HepG2 (cell line): ENCODE measurements at regions not wholly inside any gene's neighbourhood (a gene's known extent, or its start where the extent isn't known, plus 50 kb on each side); places are given as distances from the start of the nearest gene placed in this dataset.

Source experiments
- ATAC-seq: fragments of 200-7000 bp; cut with Tn5 transposase; 3 replicates; pipeline ENCODE4 v1.9.1; 2020; ENCODE audit warnings: mild to moderate bottlenecking, moderate library complexity
- BruUV-seq: library from RNA; stranded (reverse); fragments of 400-500 nt; replicated peaks from 2 replicates; lab custom pipeline; 2021; lab: Mats Ljungman, UMichigan
- CTCF ChIA-PET: fragments of 300-600 bp; formaldehyde crosslinking; extraction: SDS; loops from one replicate; lab custom pipeline; 2021; ENCODE audit warnings: low total read pairs, inconsistent platforms, low intra/inter-chr PET ratio; lab: Yijun Ruan, JAX
- POLR2A ChIA-PET: fragments of 350-600 bp; sonication (Branson Sonifier 250); formaldehyde crosslinking; loops from one replicate; lab custom pipeline; 2020; ENCODE audit warnings: antibody characterized with exemption, inconsistent platforms; lab: Yijun Ruan, JAX
- DNase-seq: peaks from one replicate; pipeline ENCODE4 v3.0.0-alpha.2; 2015; ENCODE audit warnings: low spot score
- FAIRE-seq: peaks from 3 replicates; lab custom pipeline; 2011; peaks lifted over from hg19 to GRCh38; lab: Jason Lieb, UNC
- H2AFZ ChIP-seq: one replicate; pipeline ENCODE4 v1.6.1; 2011; ENCODE audit warnings: low read length, inconsistent platforms
- H3K27ac ChIP-seq: fragments of 300-600 bp; 3 replicates; pipeline ENCODE4 v1.8.0; 2011; ENCODE audit warnings: mixed run types, mild to moderate bottlenecking, mixed read lengths, low read length, inconsistent platforms; ENCODE audit not compliant: insufficient read depth; ENCODE audit errors: extremely low read length
- H3K27me3 ChIP-seq, 2 experiments: fragments of 200-600 bp in 1 of 2; 2 replicates in 1 of 2; 3 replicates in 1 of 2; pipeline versions ENCODE4 v1.6.0 to v1.8.0; 2011; ENCODE audit warnings: low read length in 2 of 2, mild to moderate bottlenecking in 2 of 2, moderate library complexity in 2 of 2, inconsistent platforms in 1 of 2; ENCODE audit not compliant: insufficient read depth in 2 of 2, control insufficient read depth in 1 of 2
- H3K36me3 ChIP-seq, 2 experiments: fragments of 200-600 bp in 1 of 2; replicated peaks in 1 of 2; 2 replicates in 1 of 2; 3 replicates in 1 of 2; pipeline versions ENCODE4 v1.5.1 to v1.8.0; 2011; ENCODE audit warnings: low read length in 2 of 2, inconsistent platforms in 1 of 2; ENCODE audit not compliant: insufficient read depth in 2 of 2, control insufficient read depth in 1 of 2
- H3K4me1 ChIP-seq: 2 replicates; pipeline ENCODE4 v1.5.1; 2012; ENCODE audit warnings: low read length, inconsistent platforms; ENCODE audit not compliant: insufficient read depth
- H3K4me2 ChIP-seq: 2 replicates; pipeline ENCODE4 v1.6.0; 2011; ENCODE audit warnings: low read depth, low read length, inconsistent platforms
- H3K4me3 ChIP-seq, 3 experiments: fragments of 200-600 bp in 1 of 3; sonication (generic), shearing (Covaris generic) in 1 of 3; replicated peaks in 1 of 3; 2 replicates each; pipeline ENCODE4 v1.5.1; 2011 to 2016; ENCODE audit warnings: low read length in 3 of 3, inconsistent platforms in 2 of 3, low read depth in 2 of 3, mild to moderate bottlenecking in 2 of 3, control low read depth in 1 of 3, mixed read lengths in 1 of 3; ENCODE audit not compliant: insufficient read depth in 1 of 3
- H3K79me2 ChIP-seq: one replicate; pipeline ENCODE4 v1.6.1; 2011; ENCODE audit warnings: low read length, inconsistent platforms; ENCODE audit not compliant: insufficient read depth
- H3K9ac ChIP-seq: 2 replicates; pipeline ENCODE4 v1.6.0; 2011; ENCODE audit warnings: mild to moderate bottlenecking, low read depth, low read length, inconsistent platforms; ENCODE audit not compliant: insufficient read depth
- H3K9me3 ChIP-seq: 2 replicates; pipeline ENCODE4 v1.5.1; 2012; ENCODE audit warnings: mild to moderate bottlenecking, low read length
- H4K20me1 ChIP-seq: 2 replicates; pipeline ENCODE4 v1.6.0; 2011; ENCODE audit warnings: inconsistent platforms, mild to moderate bottlenecking, low read length, moderate library complexity; ENCODE audit not compliant: insufficient read depth
- ZBTB46 ChIP-seq: sonication (generic); formaldehyde crosslinking; IDR thresholded peaks from 2 replicates; pipeline ENCODE4 v1.4.0; 2020; ENCODE audit warnings: mild to moderate bottlenecking, missing genetic modification reagents, borderline replicate concordance
- ZNF75D ChIP-seq: sonication (generic); formaldehyde crosslinking; IDR thresholded peaks from 2 replicates; pipeline ENCODE4 v1.8.1; 2023; ENCODE audit warnings: missing genetic modification reagents, mild to moderate bottlenecking, borderline replicate concordance
- WGBS: methylation state at CpG from one replicate; pipeline ENCODE4 v1.1.6; 2017; ENCODE audit warnings: low lambda C conversion rate; 5-methylcytosine and 5-hydroxymethylcytosine counted together
- in situ Hi-C: cut with HindIII; loops from 2 replicates; pipeline ENCODE4 v1.10.0; 2017; ENCODE audit warnings: low pct_unique_long_range_greater_than_20kb; ENCODE audit not compliant: extremely low pct_ligation_motif_present
- intact Hi-C: fragments of 100-400 bp; cut with micrococcal nuclease; formaldehyde crosslinking; loops from one replicate; pipeline ENCODE4 v1.10.0; 2022; ENCODE audit not compliant: unreplicated experiment
- TF ChIP-seq, protein P1 (sequence below): sonication (generic); formaldehyde crosslinking; IDR thresholded peaks from 2 replicates; pipeline ENCODE4 v1.8.1; 2023; ENCODE audit warnings: mild to moderate bottlenecking, missing genetic modification reagents

- CTCF ChIA-PET, result no interaction called here
- no peak for FAIRE-seq
- POLR2A ChIA-PET, result no interaction called here
Observed at GRCh38 chr3:105958237-105959000, 89.6 kb upstream of the CBLB start.

More at GRCh38 chr3:105958237-105959000, 89.6 kb upstream of the CBLB start:
- no TSS peak for BruUV-seq
- Histone ChIP-seq H3K4me1 (peaks cover 17% of the 10 kb centered on the region), H3K9ac (no peak overlapping the region), H3K27ac (no peak overlapping the region), H2AFZ (no peak overlapping the region), H3K9me3 (no peaks in the 10 kb centered on the region), H3K79me2 (no peaks in the 10 kb centered on the region), H3K36me3 (no peaks in the 10 kb centered on the region), H3K4me3 (no peak overlapping the region), H3K4me2 (no peak overlapping the region), H4K20me1 (no peaks in the 10 kb centered on the region), H3K27me3 (no peaks in the 10 kb centered on the region)
- intact Hi-C loops, result no loop called here
- TF ChIP-seq, protein P1, sequence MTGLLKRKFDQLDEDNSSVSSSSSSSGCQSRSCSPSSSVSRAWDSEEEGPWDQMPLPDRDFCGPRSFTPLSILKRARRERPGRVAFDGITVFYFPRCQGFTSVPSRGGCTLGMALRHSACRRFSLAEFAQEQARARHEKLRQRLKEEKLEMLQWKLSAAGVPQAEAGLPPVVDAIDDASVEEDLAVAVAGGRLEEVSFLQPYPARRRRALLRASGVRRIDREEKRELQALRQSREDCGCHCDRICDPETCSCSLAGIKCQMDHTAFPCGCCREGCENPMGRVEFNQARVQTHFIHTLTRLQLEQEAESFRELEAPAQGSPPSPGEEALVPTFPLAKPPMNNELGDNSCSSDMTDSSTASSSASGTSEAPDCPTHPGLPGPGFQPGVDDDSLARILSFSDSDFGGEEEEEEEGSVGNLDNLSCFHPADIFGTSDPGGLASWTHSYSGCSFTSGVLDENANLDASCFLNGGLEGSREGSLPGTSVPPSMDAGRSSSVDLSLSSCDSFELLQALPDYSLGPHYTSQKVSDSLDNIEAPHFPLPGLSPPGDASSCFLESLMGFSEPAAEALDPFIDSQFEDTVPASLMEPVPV (CRISPR knock-in tag), result no peak
- TF ChIP-seq ZNF75D (CRISPR knock-in tag), result no peak
- no peak for TF ChIP-seq ZBTB46 (CRISPR knock-in tag)
- WGBS, result 49% methylated on average over 4 of the region's 5 CpGs
- ATAC-seq (no peak), DNase-seq (no peak)
- in situ Hi-C loops, result no loop called here
